ENCODE measurements at regions not wholly inside any gene's neighbourhood (a gene's known extent, or its start where the extent isn't known, plus 50 kb on each side); places are given as distances from the start of the nearest gene placed in this dataset.
A peak's percentile ranks its signal among the peaks of the same experiment; 100 is the strongest.

DNA sequence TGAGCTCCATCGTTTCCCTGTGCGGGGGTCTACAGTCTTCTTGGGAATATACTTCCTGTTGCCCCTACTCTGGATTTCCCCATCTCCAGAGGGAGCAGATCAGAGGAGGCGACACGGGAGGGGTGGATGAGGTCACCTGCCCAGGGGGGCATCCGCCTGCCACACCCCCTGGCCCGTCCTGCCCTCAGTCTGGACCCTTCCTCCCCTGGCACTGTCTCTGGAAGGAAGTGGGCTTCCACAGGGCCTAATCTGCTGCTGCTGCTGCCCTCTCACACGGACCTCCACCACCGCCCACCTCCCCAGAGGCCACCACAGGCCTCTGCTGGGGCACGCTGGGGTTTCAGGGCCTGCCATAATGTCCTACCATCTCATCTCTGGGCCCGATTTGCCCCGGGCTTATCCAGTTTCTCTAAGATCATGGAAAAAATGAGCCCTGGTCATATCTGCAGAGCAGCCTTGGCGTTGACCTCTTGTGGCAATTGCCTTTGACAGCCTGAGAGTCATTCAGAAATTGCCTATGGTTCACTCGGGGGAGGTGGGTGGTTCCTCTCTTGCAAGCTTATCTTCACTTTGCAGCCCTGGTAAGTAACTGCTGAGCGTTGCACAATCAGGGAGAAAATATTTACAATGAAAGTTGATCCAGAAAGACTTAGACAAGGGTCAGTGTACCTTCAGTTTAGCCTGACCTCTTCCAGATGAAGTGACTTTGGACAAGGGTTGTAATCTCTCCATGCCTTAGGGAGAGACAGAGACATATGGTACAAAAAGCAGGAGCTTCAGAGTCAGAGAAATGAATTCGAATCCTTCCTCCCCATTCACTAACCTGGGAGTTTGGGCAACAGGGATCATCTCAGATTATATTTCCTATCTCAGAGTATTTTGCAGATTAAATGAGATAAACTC, 252.4 kb downstream of the TOMM20 start:
- DNase-seq, result peak; percentile 79 to 80 (median 79)

DNA sequence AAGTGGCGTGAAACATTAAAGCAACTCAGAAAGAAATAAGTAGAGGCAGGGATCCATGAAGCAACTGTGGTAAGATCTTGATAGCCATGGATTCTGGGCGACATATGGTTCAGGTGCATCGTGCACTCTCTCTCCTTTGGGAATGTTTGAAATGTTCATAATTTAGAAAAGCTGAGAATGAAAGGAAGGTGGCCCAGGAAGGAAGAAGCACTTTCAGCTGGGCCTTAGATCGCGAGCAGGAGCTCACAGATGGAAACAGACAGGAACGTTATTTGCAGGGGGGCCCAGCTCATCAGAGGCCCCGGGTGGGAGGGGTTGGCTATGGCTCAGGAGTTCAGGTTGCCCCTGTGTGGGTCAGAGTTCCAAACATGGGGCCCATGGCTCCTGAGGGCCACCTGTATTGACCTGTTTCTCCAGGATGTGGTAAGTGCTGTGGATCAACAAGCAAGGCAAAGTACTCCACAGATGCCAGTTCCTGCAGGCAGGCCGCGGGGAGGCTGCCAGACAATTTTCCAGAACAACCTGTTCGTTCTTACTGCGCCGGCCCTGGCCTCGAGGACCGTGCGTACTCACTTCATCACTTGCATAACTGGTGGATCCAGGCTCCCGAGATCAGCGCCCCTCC, 253.2 kb downstream of the TOMM20 start:
- no peak for DNase-seq

DNA sequence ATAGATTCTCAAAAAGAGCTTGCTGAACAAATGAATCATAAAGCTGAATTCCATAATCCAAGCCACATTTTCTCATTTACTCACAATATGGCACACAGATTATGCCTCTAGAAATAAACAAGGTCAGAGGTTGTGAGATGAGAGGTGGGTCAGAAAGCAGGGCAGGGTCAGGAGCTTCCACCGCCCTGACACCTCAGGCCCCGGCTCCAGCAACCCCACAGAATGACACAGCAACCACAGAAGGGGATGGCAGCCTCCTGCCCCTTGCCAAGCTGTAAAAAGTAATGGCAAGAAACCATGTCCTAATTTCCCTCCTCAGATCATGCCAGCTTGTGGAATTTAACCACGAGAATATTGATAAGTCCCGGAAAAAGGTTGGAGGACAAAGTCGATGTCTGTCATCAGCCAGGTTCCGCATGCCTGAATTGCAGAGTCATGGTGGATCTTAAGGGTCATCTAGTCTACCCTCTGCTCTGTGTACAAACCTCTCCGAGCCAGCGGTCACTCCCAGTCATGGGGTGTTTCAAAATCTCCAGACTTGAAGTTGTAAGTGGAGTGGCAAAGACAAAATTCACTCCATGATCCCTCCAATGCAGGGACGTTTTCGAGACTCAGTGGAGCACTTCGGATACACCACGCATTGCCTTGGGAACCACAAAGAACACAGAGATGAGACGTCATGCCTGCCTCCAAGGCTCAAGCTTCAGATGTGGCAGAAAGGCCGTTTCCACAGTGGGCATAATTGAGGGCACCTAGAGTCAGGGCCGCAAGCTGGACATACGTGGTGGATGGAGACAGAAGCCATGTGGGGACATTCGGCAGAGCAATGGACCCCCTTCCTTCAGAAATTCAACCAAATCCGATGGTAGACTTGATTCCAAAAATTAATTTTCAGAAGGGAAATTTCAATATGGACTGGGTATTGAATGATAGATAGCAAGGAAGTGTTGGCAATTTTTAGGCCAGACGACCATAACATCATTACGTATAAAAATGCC, 254.0 kb downstream of the TOMM20 start:
- DNase-seq, result peak; percentile 47 to 62 (median 48)

DNA sequence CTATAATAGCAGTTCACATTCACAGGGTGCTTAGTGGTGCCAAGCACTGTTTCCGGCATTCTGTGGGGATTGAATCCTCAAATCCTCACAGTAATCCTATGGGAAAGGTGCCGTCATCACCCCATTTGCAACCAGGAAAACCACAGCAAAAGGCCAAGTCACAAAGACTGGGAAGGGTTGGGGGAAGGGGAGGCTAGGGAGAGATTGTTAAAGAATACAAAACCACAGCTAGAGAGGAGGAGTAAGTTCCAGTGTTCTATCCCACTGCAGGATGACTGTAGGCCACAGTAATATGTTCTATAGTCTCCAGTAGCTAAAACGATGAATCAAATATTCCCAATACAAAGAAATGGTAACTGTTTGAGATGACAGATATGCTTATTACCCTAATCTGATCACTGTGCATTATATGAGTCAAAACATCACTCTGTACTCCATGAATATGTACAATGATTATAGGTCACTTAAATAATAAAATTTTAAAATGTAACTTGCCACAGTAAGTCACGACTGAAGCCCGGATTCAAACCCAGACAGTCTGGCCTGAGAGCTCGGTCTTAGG, 256.8 kb downstream of the TOMM20 start:
- DNase-seq, result no peak

DNA sequence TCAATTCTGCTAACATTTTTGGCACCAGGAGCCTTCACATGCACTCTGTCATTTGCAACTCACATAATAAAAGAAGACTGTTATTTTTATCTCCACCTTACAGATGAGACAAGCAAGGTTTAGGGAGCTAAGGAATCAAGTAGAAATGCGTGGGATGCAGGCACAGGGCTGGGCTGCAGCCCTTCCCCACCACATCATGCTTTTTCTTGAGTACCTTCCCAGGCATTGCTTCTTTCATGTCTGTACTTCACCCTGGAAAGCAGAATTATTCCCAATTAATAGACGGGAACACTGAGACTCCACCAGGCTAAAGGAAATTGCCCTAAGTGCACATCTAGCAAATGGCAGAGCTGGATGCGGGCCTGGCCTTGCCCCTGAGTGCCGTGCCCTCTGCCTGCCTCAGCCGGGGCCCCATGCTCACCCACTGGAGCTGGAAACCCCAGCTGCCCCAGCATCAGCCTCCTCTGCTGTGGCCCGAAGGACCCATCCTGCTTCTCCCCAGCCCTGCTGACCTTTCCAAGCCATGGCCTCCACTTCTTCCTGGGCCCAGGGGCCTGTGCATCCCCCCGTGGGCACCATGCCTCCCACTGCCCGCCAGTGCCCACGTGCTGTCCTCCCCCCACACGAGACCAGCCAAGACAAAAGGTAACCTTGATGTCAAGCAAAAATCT, 257.5 kb downstream of the TOMM20 start:
- DNase-seq, result no peak

DNA sequence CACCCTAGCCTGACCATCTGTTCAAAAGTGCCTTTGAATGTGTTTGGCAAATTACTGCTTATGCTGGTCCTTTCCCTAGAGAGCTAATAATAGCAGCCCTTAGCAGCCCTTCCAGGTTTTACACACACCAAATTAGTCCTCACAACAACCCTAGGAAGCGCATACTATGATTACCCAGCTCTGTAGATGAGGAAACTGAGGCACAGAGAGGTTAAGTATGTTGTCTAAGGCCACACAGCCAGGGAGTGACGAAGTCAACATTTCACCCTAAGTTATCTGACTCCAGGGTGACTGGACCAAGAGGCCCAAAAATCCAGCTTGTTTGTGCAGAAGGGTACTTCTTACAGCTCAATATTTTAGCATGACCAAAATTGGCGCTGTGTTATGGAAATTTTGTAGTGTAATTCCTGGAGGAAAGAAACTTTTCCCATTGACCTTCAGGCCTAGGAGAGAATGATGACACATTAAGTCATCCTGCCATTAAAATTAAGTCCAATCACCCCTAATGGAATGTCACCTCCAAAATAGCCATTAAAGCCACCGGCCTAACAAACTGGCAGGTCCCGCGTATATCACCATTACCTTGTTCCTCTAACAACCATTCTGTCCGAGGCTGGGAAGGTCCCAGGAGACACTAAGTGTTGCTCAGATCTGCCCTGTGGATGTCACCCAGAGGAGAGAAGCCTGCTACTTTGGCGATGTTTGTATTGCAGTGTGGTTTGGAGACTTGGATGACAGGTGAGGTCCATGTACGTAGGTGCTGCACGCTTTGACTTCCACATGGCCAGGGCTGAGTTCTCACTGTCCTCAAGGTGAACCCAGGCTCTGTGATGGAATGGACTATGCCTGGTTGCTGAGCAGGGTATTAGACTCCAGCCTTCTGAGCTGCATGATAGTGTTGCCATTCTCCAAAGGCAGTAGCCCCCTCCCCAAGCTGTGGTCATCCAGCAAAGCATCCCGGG, 258.3 kb downstream of the TOMM20 start:
- DNase-seq, result no peak

DNA sequence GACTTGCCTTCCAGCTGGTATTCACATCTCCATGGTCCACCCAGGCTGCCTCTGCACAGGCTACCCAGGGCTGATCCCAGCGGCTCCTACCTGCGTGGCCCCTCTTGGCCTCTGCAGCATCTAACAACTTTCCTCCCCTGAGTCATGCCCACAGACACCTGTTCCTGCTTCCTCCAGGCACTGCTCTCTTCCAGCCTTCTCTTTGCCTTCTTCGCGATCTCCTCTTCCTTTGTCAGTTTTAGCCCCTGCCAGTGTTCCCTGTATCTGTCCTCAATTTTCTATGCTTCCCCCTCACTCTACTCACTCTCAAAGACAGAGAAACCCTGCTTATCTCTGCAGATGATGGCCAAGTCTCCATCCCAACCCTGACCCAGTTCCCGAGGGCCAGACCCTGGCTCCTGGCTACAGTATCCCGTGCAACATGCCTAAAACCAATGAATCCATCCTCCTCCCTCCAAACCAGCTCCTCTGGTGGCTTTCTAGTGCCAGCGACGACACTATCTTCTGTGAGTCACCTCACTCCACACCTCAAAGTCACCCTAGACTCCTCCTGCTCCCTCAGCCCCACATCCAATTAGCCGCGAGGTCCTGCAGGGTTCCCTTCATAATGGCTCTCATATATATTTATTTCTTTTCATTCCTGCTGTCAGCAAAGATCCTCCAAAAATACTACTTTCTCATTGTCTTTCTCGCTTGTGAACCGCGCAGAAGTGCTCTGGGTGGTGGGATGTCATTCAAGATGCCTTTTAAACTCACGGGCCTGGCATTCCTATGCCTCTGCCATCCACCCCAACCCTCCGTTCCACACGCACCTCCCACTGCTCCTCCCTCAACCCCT, 259.2 kb downstream of the TOMM20 start:
- DNase-seq, result no peak

DNA sequence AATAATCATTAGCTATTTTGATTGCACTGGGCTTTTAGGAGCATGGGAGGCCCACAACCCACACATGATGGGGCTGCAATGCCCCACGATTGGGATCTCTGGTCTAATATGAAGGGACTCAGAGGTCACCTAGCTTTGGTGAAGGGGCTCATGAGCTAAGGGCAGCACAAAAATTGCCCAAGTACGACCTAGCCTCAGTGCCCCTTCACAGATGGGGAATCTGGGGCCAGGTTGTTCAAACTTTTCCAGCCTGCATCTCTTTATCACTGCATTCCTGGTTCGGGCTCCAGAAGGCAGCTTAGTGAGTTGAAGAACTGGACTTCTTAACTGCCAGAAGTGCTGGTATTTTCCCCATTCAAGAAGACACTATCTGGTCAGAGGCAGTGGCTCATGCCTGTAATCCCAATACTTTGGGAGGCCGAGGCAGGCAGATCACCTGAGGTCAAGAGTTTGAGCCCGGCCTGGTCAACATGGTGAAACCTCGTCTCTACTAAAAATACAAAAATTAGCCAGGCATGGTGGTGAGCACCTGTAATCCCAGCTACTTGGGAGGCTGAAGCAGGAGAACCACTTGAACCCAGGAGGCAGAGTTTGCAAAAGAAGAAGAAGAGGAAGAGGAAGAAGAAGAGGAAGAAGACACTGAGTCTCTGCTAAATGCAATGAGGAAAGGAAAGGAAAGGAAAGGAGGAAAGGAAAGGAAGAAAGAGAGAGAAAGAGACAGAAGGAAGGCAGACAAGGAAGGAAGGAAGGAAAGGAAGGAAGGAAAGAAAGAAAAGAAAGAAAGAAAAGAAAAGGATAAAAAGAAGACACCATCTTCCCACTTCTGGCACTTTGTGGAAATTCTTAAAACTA, 258.5 kb upstream of the IRF2BP2 start:
- no peak for DNase-seq

DNA sequence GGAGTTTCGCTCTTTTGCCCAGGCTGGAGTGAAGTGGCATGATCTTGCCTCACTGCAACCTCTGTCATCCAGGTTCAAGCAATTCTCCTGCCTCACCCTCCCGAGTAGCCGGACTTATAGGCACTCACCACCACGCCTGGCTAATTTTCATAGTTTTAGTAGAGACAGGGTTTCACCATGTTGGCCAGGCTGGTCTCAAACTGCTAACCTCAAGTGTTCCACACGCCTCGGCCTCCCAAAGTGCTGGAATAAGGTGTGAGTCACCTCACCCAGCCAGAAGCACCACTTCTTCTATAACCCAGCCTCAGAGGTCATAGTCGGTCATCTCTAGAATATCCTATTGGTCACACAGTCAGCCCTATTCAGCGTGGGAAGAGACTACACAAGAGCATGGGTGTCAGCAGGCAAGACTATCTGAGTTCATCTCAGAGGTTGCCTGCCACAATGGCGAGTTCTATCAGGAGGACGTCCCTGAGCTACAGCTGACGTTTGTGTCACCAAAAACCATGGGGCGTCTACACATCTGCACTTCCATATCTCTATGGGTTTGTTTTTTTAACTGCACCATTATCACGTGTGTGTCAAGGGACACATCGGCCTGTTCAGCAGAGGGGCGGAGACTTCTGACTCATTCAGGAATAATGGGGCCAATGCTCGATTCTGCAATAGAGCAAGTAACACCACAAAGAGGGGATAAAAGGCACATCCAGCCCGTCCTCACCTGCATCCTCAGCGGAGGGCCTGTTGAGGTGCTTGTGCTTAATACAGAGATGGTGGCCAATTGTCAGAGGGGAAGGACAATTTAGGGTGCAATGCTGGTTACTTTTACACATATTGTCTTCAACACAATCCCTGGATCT, 256.3 kb upstream of the IRF2BP2 start:
- peak; percentile 93 to 99 (median 95) for DNase-seq

DNA sequence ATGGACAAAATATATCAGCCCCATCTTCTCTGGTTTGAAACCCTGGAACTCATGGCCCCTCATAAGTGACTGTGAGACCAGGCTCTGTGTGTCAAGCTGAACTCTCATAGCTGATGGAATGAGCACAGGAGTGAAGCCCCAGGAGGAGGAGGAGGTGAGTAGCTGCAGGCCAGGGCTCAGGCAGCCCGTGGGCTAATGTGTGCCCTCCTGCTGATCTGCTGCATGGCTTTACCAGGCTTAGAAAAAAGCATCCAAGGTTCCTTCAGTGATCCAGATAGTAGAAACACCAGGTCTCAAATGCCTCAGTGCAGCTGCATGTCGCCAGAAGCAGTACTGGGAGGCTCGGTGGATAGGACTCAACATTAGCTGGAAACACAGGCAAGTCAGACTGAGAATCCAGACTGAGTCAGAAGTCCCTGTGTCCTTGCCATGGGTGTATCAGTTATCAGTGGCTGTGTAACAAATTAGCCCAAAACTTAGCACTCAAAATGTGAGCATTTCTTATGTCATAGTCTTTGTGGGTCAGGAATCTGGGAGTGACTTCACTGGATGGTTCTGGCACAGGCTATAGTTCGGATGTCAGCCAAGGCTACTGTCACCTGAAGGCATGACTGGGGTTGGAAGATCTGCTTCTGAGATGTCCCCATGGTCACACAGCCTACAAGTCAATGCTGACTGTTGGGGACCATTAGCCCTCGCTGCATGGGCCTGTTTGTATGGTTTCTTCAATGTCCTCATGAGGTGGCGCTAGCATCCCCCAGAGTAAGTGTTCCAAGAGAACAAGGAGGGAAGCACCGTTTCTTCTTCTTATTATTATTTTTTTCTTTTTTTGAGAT, 255.4 kb upstream of the IRF2BP2 start:
- DNase-seq, result no peak

DNA sequence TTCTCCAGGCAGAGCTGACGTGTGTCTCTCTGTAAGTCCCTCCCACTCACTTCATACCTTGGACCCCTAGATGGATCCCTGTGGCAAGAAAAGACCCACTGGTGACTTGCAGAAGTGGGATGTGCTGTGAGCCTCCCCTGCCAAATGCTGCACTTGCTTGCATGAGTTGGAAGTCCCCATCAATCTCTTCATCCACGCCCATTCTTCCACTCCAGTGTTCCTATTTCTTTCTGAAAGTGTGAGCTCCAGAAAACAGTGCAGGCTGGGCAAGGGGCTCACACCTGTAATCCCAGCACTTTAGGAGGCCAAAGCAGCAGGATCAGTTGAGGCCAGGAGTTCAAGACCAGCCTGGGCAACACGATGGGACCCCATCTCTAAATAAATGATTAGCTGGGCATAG, 254.1 kb upstream of the IRF2BP2 start:
- DNase-seq, result no peak

DNA sequence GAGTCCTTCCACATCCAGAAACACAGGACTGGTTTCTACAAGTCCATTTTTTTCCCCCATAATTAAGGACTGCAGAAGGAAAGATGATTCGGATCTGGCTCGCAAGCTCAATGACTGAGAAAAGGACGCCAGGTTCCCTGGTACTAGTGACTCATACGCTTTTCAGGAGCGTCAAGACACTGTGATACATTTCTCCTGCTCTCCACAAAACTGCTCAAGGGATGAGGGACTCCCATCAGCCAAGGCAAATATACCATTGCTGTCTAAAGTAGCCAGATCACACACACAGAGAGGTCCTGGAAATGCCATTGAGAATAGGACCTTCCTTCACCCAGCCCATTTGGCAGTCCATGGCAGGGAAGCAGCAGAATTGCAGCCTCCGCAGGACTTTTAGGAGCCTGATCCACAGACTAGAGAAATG, 253.6 kb upstream of the IRF2BP2 start:
- DNase-seq, result peak in 1 of 3 donors; percentile 22

DNA sequence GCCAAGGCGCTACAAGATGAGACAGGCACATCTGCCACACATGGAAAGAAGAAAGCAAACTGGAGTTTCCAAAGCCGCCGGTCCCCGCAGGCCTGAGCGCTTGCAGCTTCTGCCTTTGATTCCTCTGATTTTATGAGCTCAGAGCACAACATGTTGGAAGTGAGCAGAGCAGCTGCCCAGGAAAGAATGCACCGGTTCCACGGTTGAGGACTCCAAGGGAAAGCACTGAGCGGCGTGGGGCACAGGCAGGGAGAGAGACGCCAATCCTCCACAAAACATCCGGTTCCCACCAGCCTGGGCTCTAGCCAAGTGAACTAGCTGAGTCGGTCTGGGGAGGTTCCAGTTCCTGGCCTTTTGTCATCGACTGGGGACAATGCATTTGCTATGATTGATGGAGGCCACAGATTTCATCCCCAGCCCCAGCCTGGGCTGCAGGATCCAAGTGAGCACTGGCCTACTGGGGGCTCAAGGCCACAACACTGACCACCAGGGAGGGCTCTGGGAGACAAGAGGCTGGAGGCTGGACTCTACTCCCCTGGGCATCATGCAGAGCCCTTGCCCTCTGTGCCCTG, 253.1 kb upstream of the IRF2BP2 start:
- peak; percentile 53 to 67 (median 63) for DNase-seq

DNA sequence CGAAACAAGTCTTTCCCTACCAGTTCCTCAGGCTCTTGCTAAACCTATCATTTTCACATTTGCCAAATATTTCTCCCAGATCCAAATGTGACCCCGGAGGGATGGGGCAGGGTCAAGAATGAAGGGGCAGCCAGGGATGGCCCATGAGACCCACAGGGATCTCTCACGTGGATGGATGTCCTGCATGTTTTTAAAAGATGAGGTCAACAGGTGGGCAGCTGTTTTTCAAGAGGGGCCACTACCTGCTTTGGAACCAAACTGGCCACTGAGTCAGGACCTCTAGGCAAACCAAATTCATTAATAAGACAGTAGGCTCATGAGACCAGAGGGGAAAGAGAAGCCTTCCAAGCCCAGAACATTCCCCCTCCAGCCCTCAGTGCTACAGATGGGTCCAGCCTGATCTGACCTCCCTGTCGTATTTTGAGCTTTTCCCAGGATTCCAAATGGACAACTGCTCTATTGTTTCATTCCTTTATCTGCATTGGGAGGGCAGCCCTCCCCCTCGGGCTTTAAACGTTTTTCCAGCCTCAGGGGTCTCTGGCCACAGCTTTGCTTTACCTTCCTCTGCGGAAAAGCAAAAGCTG, 252.5 kb upstream of the IRF2BP2 start:
- no peak for DNase-seq

DNA sequence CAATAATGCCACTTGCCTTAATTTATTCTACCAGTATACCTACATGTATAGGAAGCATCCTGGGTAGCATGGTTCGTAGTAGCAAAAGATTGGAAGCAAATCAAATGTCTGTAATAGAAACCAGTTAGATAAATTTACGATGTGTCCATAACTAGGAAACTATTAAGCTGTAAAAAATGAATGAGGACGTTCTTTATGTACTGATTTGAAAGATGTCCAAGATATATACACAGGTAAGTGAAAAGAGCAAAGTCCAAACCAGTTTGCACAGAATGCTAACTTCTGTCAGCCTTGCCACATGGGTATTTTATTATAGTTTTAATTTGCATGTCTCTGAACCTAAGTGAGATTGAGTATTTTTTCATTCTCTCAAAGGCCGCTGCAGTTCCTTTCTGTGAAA, 251.8 kb upstream of the IRF2BP2 start:
- DNase-seq, result no peak

DNA sequence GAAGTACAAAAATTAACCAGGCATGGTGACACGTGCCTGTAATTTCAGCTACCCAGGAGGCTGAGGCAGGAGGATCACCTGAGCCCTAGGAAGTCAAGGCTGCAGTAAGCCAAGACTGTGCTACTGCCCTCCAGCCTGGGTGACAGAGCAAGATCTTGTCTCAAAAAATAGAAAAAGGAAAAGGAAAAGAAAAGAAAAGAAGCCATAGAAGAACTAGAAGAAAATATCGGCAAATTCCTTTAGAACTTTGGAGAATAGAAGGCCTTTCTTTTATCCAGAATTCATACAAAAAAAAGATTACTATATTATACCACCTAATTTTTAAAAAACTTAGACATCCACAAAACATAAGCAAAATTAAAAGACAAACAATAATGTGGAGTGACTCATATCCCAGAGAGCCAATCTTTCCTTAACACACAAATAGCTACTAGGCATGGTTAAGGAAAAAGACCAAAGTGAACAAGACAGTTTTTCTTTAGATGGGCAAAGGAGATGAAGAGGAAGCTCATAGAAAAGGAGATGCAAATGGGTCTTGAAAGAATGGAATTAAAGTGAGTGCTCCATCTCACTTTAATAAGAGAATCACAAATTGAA, 251.1 kb upstream of the IRF2BP2 start:
- no peak for DNase-seq
